ENCODE measurements at regions not wholly inside any gene's neighbourhood (a gene's known extent, or its start where the extent isn't known, plus 50 kb on each side); places are given as distances from the start of the nearest gene placed in this dataset.

- CTCF ChIA-PET, result interaction anchor here (0.9 kb wide), 1 partner anchor 9 kb away, joined by 4 read pairs; no protein-coding TSS in a partner anchor
Measured at GRCh38 chr3:70557976-70558375, 245.5 kb upstream of the MDFIC2 start.

More at GRCh38 chr3:70557976-70558375, 245.5 kb upstream of the MDFIC2 start:
- FAIRE-seq, result no peak
- DNase-seq (ENCODE audit: low read depth, low spot score), result no peak
- Histone ChIP-seq H3K4me2 (ENCODE audit: insufficient read depth, low read length) (no peak overlapping the region), H3K36me3 (ENCODE audit: control insufficient read depth in 2 of 2, extremely low read depth in 1 of 2, insufficient read depth in 2 of 2, low read length in 2 of 2) (no peaks in the 10 kb centered on the region), H3K4me3 (replicated peaks in 1 of 3; ENCODE audit: insufficient read depth in 1 of 3, low read depth in 1 of 3, low read length in 3 of 3) (no peak overlapping the region), H3K9me1 (replicated peaks; ENCODE audit: control insufficient read depth, extremely low read depth, insufficient read depth, low read length) (no peaks in the 10 kb centered on the region), H3K27ac (ENCODE audit: insufficient read depth, low read depth, low read length) (no peak overlapping the region), H4K20me1 (replicated peaks; ENCODE audit: control insufficient read depth, extremely low read depth, insufficient read depth, low read length) (no peaks in the 10 kb centered on the region), H3K4me1 (ENCODE audit: control insufficient read depth, extremely low read depth, insufficient read depth, low read length) (no peaks in the 10 kb centered on the region), H2AFZ (ENCODE audit: low read depth, low read length) (no peak overlapping the region), H3K79me2 (ENCODE audit: control insufficient read depth, insufficient read depth, low read length) (no peaks in the 10 kb centered on the region), H3K9ac (replicated peaks; ENCODE audit: extremely low read depth, insufficient read depth, low read length) (no peak overlapping the region), H3K27me3 (ENCODE audit: control insufficient read depth in 2 of 2, insufficient read depth in 2 of 2, low read length in 2 of 2) (peaks cover 0 to 2% of the 10 kb centered on the region in 2 experiments), H3K9me3 (replicated peaks; ENCODE audit: control insufficient read depth, insufficient read depth, low read length) (no peaks in the 10 kb centered on the region)
- TF ChIP-seq POLR2AphosphoS5 (IDR thresholded peaks at IDR 0.05; ENCODE audit: insufficient read depth, low read depth, low read length) (no peak), GATA2 (IDR thresholded peaks at IDR 0.05; ENCODE audit: insufficient read depth, insufficient read length, low read depth, low read length) (no peak), POLR2A (IDR thresholded peaks at IDR 0.05; ENCODE audit: low read depth, low read length) (no peak), EZH2 (IDR thresholded peaks at IDR 0.05; ENCODE audit: borderline replicate concordance, low read depth, low read length, severe bottlenecking) (no peak), MYC (IDR thresholded peaks at IDR 0.05; ENCODE audit: low read depth, low read length) (no peak), FOS (IDR thresholded peaks at IDR 0.05; ENCODE audit: borderline replicate concordance, insufficient read depth, low read length) (no peak), CTCF (IDR thresholded peaks at IDR 0.05; ENCODE audit: extremely low read depth in 1 of 2, insufficient read depth in 1 of 2, low read depth in 1 of 2, low read length in 2 of 2) (no peak)
- TF ChIP-seq, protein P1, sequence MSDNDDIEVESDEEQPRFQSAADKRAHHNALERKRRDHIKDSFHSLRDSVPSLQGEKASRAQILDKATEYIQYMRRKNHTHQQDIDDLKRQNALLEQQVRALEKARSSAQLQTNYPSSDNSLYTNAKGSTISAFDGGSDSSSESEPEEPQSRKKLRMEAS (IDR thresholded peaks at IDR 0.05; ENCODE audit: insufficient read depth, insufficient read length), result no peak
- dilution Hi-C loops (cut with MboI; ENCODE audit: extremely low pct_ligation_motif_present, low sequenced_read_pairs) (no loop called here), intact Hi-C loops (cut with micrococcal nuclease) (loop anchor here (10.0 kb wide), 1 partner anchor 147 kb away; no protein-coding TSS in a partner anchor)
- POLR2A ChIA-PET, result no interaction called here
- no TSS peak for BruUV-seq (replicated peaks)

Measured in endothelial cell of umbilical vein (primary cell).